ENCODE measurements at regions not wholly inside any gene's neighbourhood (a gene's known extent, or its start where the extent isn't known, plus 50 kb on each side); places are given as distances from the start of the nearest gene placed in this dataset.
"Not testable (repeated sequence)": the region's sequence is repeated elsewhere in the genome, so short reads cannot be mapped to it uniquely, and the experiment has no call there.

- 12% methylated on average over 1 of the region's 1 CpG for WGBS
- Histone ChIP-seq H3K4me3 (no peak overlapping the region), H3K27ac (no peak overlapping the region), H3K27me3 (replicated peaks; ENCODE audit: insufficient read depth) (peaks cover 2% of the 10 kb centered on the region), H3K9me3 (no peaks in the 10 kb centered on the region), H3K36me3 (no peaks in the 10 kb centered on the region), H3K4me1 (replicated peaks) (no peaks in the 10 kb centered on the region)
- DNase-seq (ENCODE audit: low spot score): no peak
- intact Hi-C loops (cut with DNase I): no loop called here
- TF ChIP-seq POLR2AphosphoS5 (IDR thresholded peaks at IDR 0.05) (no peak), CTCF (IDR thresholded peaks at IDR 0.05) (no peak), POLR2A (IDR thresholded peaks at IDR 0.05) (no peak)
Observed at GRCh38 chr3:171915275-171915674, 72.1 kb downstream of the TMEM212 start.

- intact Hi-C loops (cut with DNase I): no loop called here
- no peak for TF ChIP-seq POLR2AphosphoS5 (IDR thresholded peaks at IDR 0.05)
- TF ChIP-seq POLR2A (IDR thresholded peaks at IDR 0.05): no peak
- no peak for TF ChIP-seq CTCF (IDR thresholded peaks at IDR 0.05)
- no peaks in the 10 kb centered on the region for H3K9me3 ChIP-seq
Observed at GRCh38 chr3:171916888-171917287, 73.7 kb downstream of the TMEM212 start.

GRCh38 chr3:171922629-171923028, 79.5 kb downstream of the TMEM212 start:
- DNase-seq (ENCODE audit: low spot score); H3K36me3 ChIP-seq; H3K4me3 ChIP-seq; H3K27me3 ChIP-seq (replicated peaks; ENCODE audit: insufficient read depth); intact Hi-C loops (cut with DNase I); H3K27ac ChIP-seq; H3K4me1 ChIP-seq (replicated peaks); H3K9me3 ChIP-seq: not testable (repeated sequence)
- WGBS: 81% methylated on average over 1 of the region's 1 CpG

More at GRCh38 chr3:171916888-171917287, 73.7 kb downstream of the TMEM212 start:
- Histone ChIP-seq H3K4me3 (no peak overlapping the region), H3K27me3 (replicated peaks; ENCODE audit: insufficient read depth) (peaks cover 2% of the 10 kb centered on the region), H3K27ac (no peak overlapping the region), H3K4me1 (replicated peaks) (no peaks in the 10 kb centered on the region), H3K36me3 (no peaks in the 10 kb centered on the region)
- DNase-seq (ENCODE audit: low spot score): no peak
- 91% methylated on average over 3 of the region's 3 CpGs for WGBS

GRCh38 chr3:171923668-171924067, 80.5 kb downstream of the TMEM212 start:
- H3K36me3 ChIP-seq; DNase-seq (ENCODE audit: low spot score); H3K27ac ChIP-seq; H3K4me1 ChIP-seq (replicated peaks); H3K4me3 ChIP-seq; H3K9me3 ChIP-seq; H3K27me3 ChIP-seq (replicated peaks; ENCODE audit: insufficient read depth); intact Hi-C loops (cut with DNase I): not testable (repeated sequence)
- WGBS: 89% methylated on average over 2 of the region's 2 CpGs

- intact Hi-C loops (cut with DNase I); H3K27me3 ChIP-seq (replicated peaks; ENCODE audit: insufficient read depth); H3K9me3 ChIP-seq; H3K36me3 ChIP-seq; H3K27ac ChIP-seq; H3K4me3 ChIP-seq; H3K4me1 ChIP-seq (replicated peaks); DNase-seq (ENCODE audit: low spot score): not testable (repeated sequence)
- 62% methylated on average over 1 of the region's 1 CpG for WGBS
Observed at GRCh38 chr3:171924864-171925263, 81.7 kb downstream of the TMEM212 start.

- Histone ChIP-seq H3K36me3 (no peaks in the 10 kb centered on the region), H3K9me3 (no peaks in the 10 kb centered on the region), H3K27me3 (replicated peaks; ENCODE audit: insufficient read depth) (no peaks in the 10 kb centered on the region), H3K4me1 (replicated peaks) (no peaks in the 10 kb centered on the region), H3K4me3 (no peak overlapping the region), H3K27ac (no peak overlapping the region)
- no peak for TF ChIP-seq POLR2AphosphoS5 (IDR thresholded peaks at IDR 0.05)
- no peak for TF ChIP-seq POLR2A (IDR thresholded peaks at IDR 0.05)
- no peak for TF ChIP-seq CTCF (IDR thresholded peaks at IDR 0.05)
- WGBS: 84% methylated on average over 10 of the region's 10 CpGs
- intact Hi-C loops (cut with DNase I): no loop called here
- no peak for DNase-seq (ENCODE audit: low spot score)
Observed at GRCh38 chr3:171932153-171932611, 89.0 kb downstream of the TMEM212 start.

Measured in prostate gland (tissue), 2 donors.